GM21515 (cell line): ENCODE measurements at regions not wholly inside any gene's neighbourhood (a gene's known extent, or its start where the extent isn't known, plus 50 kb on each side); places are given as distances from the start of the nearest gene placed in this dataset.

ENCODE experiments used
- ATAC-seq: cut with Tn5 transposase; IDR thresholded peaks from one replicate; pipeline ENCODE4 v1.9.1; 2021; ENCODE audit not compliant: unreplicated experiment

GRCh38 chr7:156234192-156234591 is 406.4 kb upstream of the RNF32 start:
- ATAC-seq: no peak

- ATAC-seq: no peak
These were observed 407.5 kb upstream of the RNF32 start for GRCh38 chr7:156232931-156233705.

- ATAC-seq: no peak
These were observed 410.0 kb upstream of the RNF32 start for GRCh38 chr7:156230576-156230975.

- ATAC-seq: no peak
These were observed 412.6 kb upstream of the SHH start for GRCh38 chr7:156224833-156225225.

GRCh38 chr7:156223935-156224832 is 411.9 kb upstream of the SHH start:
- no peak for ATAC-seq

GRCh38 chr7:156222611-156223010 is 410.3 kb upstream of the SHH start:
- no peak for ATAC-seq

- no peak for ATAC-seq
These were observed 409.9 kb upstream of the SHH start for GRCh38 chr7:156222151-156222550.

- ATAC-seq: no peak
These were observed 408.4 kb upstream of the SHH start for GRCh38 chr7:156220701-156221100.

GRCh38 chr7:156220078-156220605 is 407.9 kb upstream of the SHH start:
- ATAC-seq: no peak

GRCh38 chr7:156219307-156220077 is 407.2 kb upstream of the SHH start:
- no peak for ATAC-seq

- no peak for ATAC-seq
These were observed 406.5 kb upstream of the SHH start for GRCh38 chr7:156218544-156219306.

GRCh38 chr7:156217803-156218202 is 405.5 kb upstream of the SHH start:
- no peak for ATAC-seq

- ATAC-seq: no peak
These were observed 396.8 kb upstream of the SHH start for GRCh38 chr7:156209087-156209486.

GRCh38 chr7:156207306-156207705 is 395.0 kb upstream of the SHH start:
- ATAC-seq: no peak

- ATAC-seq: no peak
These were observed 393.9 kb upstream of the SHH start for GRCh38 chr7:156206174-156206573.

GRCh38 chr7:156204820-156205219 is 392.6 kb upstream of the SHH start:
- ATAC-seq: no peak

GRCh38 chr7:156203923-156204322 is 391.7 kb upstream of the SHH start:
- ATAC-seq: no peak

- no peak for ATAC-seq
These were observed 386.0 kb upstream of the SHH start for GRCh38 chr7:156198277-156198676.

- no peak for ATAC-seq
These were observed 384.4 kb upstream of the SHH start for GRCh38 chr7:156196649-156197048.

GRCh38 chr7:156195276-156195675 is 383.0 kb upstream of the SHH start:
- no peak for ATAC-seq
